ENCODE measurements at regions not wholly inside any gene's neighbourhood (a gene's known extent, or its start where the extent isn't known, plus 50 kb on each side); places are given as distances from the start of the nearest gene placed in this dataset.

DNA sequence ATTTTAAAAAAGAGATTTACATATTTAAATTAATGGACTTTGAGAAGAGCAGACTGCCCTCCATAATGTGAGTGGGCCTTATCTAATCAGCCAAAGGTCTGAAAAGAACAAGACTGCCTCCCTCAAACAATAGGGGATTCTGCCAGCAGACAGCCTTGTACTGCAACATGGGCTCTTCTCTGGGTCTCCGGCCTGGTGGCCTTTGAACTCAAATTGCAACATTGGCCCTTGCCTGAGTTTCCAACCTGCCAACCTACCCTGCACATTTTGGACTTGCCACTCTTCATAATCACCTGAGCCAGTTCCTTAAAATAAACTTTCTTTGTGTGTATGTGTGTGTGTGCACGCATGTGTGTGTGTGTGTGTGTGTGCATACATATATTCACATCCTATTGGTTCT is 90.8 kb upstream of the OTUD4 start:
- Histone ChIP-seq H3K27me3 (ENCODE audit: control insufficient read depth in 2 of 2, insufficient read depth in 2 of 2, low read length in 2 of 2) (no peaks in the 10 kb centered on the region), H3K9me1 (replicated peaks; ENCODE audit: control insufficient read depth, extremely low read depth, insufficient read depth, low read length) (no peaks in the 10 kb centered on the region), H3K9me3 (replicated peaks; ENCODE audit: control insufficient read depth, insufficient read depth, low read length) (no peaks in the 10 kb centered on the region), H2AFZ (ENCODE audit: low read depth, low read length) (no peak overlapping the region), H3K4me1 (ENCODE audit: control insufficient read depth, extremely low read depth, insufficient read depth, low read length) (no peaks in the 10 kb centered on the region), H3K36me3 (ENCODE audit: control insufficient read depth in 2 of 2, extremely low read depth in 1 of 2, insufficient read depth in 2 of 2, low read length in 2 of 2) (no peaks in the 10 kb centered on the region), H3K4me3 (replicated peaks in 1 of 3; ENCODE audit: insufficient read depth in 1 of 3, low read depth in 1 of 3, low read length in 3 of 3) (no peak overlapping the region), H3K79me2 (ENCODE audit: control insufficient read depth, insufficient read depth, low read length) (no peaks in the 10 kb centered on the region), H3K27ac (ENCODE audit: insufficient read depth, low read depth, low read length) (no peak overlapping the region), H4K20me1 (replicated peaks; ENCODE audit: control insufficient read depth, extremely low read depth, insufficient read depth, low read length) (no peaks in the 10 kb centered on the region), H3K9ac (replicated peaks; ENCODE audit: extremely low read depth, insufficient read depth, low read length) (no peak overlapping the region), H3K4me2 (ENCODE audit: insufficient read depth, low read length) (no peak overlapping the region)
- ChIA-PET CTCF (no interaction called here), POLR2A (interaction anchor here (0.7 to 0.9 kb wide), 2 partner anchors 344 to 379 kb away, joined by 3 to 8 read pairs; no protein-coding TSS in a partner anchor)
- DNase-seq (ENCODE audit: low read depth, low spot score) (no peak), FAIRE-seq (no peak)
- dilution Hi-C loops (cut with MboI; ENCODE audit: extremely low pct_ligation_motif_present, low sequenced_read_pairs) (no loop called here), intact Hi-C loops (cut with micrococcal nuclease) (no loop called here)
- BruUV-seq (replicated peaks): no TSS peak
- TF ChIP-seq MYC (IDR thresholded peaks at IDR 0.05; ENCODE audit: low read depth, low read length) (no peak), GATA2 (IDR thresholded peaks at IDR 0.05; ENCODE audit: insufficient read depth, insufficient read length, low read depth, low read length) (no peak), POLR2A (IDR thresholded peaks at IDR 0.05; ENCODE audit: low read depth, low read length) (no peak), EZH2 (IDR thresholded peaks at IDR 0.05; ENCODE audit: borderline replicate concordance, low read depth, low read length, severe bottlenecking) (no peak), POLR2AphosphoS5 (IDR thresholded peaks at IDR 0.05; ENCODE audit: insufficient read depth, low read depth, low read length) (no peak), JUN (IDR thresholded peaks at IDR 0.05; ENCODE audit: borderline replicate concordance, insufficient read depth, insufficient read length, low read depth) (no peak), FOS (IDR thresholded peaks at IDR 0.05; ENCODE audit: borderline replicate concordance, insufficient read depth, low read length) (no peak)
- TF ChIP-seq, protein P1, sequence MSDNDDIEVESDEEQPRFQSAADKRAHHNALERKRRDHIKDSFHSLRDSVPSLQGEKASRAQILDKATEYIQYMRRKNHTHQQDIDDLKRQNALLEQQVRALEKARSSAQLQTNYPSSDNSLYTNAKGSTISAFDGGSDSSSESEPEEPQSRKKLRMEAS (IDR thresholded peaks at IDR 0.05; ENCODE audit: insufficient read depth, insufficient read length): no peak
- TF ChIP-seq, protein P2, sequence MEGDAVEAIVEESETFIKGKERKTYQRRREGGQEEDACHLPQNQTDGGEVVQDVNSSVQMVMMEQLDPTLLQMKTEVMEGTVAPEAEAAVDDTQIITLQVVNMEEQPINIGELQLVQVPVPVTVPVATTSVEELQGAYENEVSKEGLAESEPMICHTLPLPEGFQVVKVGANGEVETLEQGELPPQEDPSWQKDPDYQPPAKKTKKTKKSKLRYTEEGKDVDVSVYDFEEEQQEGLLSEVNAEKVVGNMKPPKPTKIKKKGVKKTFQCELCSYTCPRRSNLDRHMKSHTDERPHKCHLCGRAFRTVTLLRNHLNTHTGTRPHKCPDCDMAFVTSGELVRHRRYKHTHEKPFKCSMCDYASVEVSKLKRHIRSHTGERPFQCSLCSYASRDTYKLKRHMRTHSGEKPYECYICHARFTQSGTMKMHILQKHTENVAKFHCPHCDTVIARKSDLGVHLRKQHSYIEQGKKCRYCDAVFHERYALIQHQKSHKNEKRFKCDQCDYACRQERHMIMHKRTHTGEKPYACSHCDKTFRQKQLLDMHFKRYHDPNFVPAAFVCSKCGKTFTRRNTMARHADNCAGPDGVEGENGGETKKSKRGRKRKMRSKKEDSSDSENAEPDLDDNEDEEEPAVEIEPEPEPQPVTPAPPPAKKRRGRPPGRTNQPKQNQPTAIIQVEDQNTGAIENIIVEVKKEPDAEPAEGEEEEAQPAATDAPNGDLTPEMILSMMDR (IDR thresholded peaks at IDR 0.05; ENCODE audit: extremely low read depth in 1 of 2, insufficient read depth in 1 of 2, low read depth in 1 of 2, low read length in 2 of 2): no peak

Measured in endothelial cell of umbilical vein (primary cell).